Rectal smooth muscle tissue (tissue), 1 donor: ENCODE measurements at regions not wholly inside any gene's neighbourhood (a gene's known extent, or its start where the extent isn't known, plus 50 kb on each side); places are given as distances from the start of the nearest gene placed in this dataset.

Experiments used
- H3K27ac ChIP-seq: one replicate; pipeline ENCODE4 v1.7.0; 2013; ENCODE audit warnings: low read depth, low read length, inconsistent platforms
- H3K27me3 ChIP-seq: one replicate; pipeline ENCODE4 v1.7.0; 2013; ENCODE audit warnings: low read length; ENCODE audit not compliant: control insufficient read depth, insufficient read depth
- H3K36me3 ChIP-seq: one replicate; pipeline ENCODE4 v1.7.0; 2013; ENCODE audit warnings: low read length; ENCODE audit not compliant: control insufficient read depth, insufficient read depth
- H3K4me1 ChIP-seq: one replicate; pipeline ENCODE4 v1.7.0; 2013; ENCODE audit warnings: low read length; ENCODE audit not compliant: control insufficient read depth, insufficient read depth
- H3K4me3 ChIP-seq: one replicate; pipeline ENCODE4 v1.7.0; 2013; ENCODE audit warnings: low read length
- H3K9ac ChIP-seq: one replicate; pipeline ENCODE4 v1.7.0; 2013; ENCODE audit warnings: low read length

- no peaks in the 10 kb centered on the region for H3K27me3 ChIP-seq
- no peak overlapping the region for H3K4me3 ChIP-seq
- no peaks in the 10 kb centered on the region for H3K4me1 ChIP-seq
- H3K27ac ChIP-seq, result no peak overlapping the region
- H3K36me3 ChIP-seq, result no peaks in the 10 kb centered on the region
- H3K9ac ChIP-seq, result no peak overlapping the region
Observed at GRCh38 chr2:220006152-220006621, 378.8 kb downstream of the SLC4A3 start.

DNA sequence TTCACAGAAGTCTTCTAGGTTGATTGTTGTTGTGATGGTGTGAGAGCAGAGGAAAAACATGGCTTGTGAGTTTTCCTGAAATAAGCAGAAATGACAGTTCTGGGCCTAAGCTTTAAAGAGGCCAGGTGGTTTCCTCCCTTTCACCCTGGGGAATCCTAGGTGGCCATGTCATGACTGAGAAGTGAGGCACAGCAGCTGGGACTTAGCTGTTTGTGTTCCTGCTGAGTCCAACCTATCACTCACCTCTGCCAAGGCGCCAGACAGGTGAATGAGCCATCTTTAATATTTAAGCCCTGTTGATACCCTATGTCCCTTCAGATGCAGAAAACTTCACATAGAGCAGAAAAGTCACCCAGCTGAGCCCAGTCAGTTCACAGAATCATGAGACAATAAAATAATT is 384.4 kb downstream of the SLC4A3 start:
- H3K9ac ChIP-seq, result no peak overlapping the region

DNA sequence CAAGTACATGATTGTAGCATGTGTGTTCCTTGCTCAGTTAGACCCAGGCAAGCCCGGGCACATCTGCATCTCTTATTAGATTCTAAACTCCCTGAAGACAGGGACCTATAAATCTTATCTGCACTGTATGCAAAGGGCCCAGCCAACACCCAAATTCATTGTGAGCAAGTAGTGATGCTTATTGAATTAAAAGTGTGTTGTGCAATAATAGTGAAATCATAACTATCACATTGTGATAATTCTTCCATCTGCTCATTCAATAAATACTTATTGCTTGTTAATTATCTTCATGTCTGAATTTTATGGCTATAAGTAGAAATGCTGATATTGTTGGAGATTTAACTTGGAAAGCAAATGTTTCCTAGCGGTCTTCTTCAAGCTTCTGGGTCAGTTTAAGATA is 387.5 kb downstream of the SLC4A3 start:
- Histone ChIP-seq H3K36me3 (no peaks in the 10 kb centered on the region), H3K27me3 (no peaks in the 10 kb centered on the region), H3K4me3 (no peak overlapping the region), H3K4me1 (no peaks in the 10 kb centered on the region), H3K9ac (no peak overlapping the region), H3K27ac (no peak overlapping the region)

More for the DNA sequence above, 384.4 kb downstream of the SLC4A3 start:
- Histone ChIP-seq H3K4me3 (no peak overlapping the region), H3K4me1 (no peaks in the 10 kb centered on the region), H3K36me3 (no peaks in the 10 kb centered on the region), H3K27ac (no peak overlapping the region), H3K27me3 (no peaks in the 10 kb centered on the region)

GRCh38 chr2:220015576-220015975 is 388.1 kb downstream of the SLC4A3 start:
- H3K27me3 ChIP-seq, result no peaks in the 10 kb centered on the region
- no peaks in the 10 kb centered on the region for H3K4me1 ChIP-seq
- no peak overlapping the region for H3K4me3 ChIP-seq
- H3K27ac ChIP-seq, result no peak overlapping the region
- H3K9ac ChIP-seq, result no peak overlapping the region
- no peaks in the 10 kb centered on the region for H3K36me3 ChIP-seq

DNA sequence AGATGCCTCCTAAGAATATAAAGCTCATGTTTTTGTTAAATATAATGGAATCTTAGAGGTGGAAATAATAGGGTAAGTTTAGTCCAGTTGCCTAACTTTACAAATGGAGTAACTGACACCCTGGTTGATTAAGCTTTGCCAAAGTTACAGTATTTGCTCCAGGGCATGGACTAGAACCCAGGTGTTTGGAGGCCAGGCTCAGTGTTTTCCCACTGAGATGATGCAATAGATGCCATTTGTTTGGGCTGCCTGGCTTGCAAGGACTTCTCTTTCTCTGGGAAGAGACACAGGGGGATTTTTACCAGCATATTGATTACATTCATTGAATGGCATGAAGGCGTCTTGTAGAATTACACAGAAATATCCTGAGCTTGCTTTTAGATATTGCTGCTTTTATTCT is 397.8 kb downstream of the SLC4A3 start:
- Histone ChIP-seq H3K27ac (no peak overlapping the region), H3K4me1 (no peaks in the 10 kb centered on the region), H3K36me3 (no peaks in the 10 kb centered on the region), H3K9ac (no peak overlapping the region), H3K27me3 (no peaks in the 10 kb centered on the region), H3K4me3 (no peak overlapping the region)

GRCh38 chr2:220029013-220029412 is 401.6 kb downstream of the SLC4A3 start:
- H3K4me3 ChIP-seq, result no peak overlapping the region
- H3K9ac ChIP-seq, result no peak overlapping the region
- no peak overlapping the region for H3K27ac ChIP-seq
- no peaks in the 10 kb centered on the region for H3K27me3 ChIP-seq
- no peaks in the 10 kb centered on the region for H3K4me1 ChIP-seq
- no peaks in the 10 kb centered on the region for H3K36me3 ChIP-seq

DNA sequence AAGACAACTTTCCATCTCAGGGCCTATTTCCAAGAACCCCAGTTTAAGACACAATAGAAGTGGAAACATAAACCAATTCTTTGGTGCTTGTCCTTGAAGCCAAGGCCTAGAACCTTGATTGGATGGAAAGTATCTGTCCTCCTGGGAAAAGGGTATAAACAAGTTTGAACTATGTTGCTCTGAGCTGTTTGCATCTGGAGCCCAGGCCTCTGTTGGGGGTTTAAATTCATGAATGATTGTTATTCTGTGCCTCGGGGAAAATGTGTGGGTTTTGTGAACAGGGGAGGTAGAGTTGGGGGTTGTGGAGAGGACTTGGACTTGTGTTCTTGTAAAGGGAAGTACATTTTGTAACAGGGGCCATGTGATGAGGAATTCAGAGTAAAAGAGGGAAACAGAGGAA is 406.1 kb downstream of the SLC4A3 start:
- Histone ChIP-seq H3K4me3 (no peak overlapping the region), H3K9ac (no peak overlapping the region), H3K27ac (no peak overlapping the region), H3K27me3 (no peaks in the 10 kb centered on the region), H3K4me1 (no peaks in the 10 kb centered on the region), H3K36me3 (no peaks in the 10 kb centered on the region)

- no peak overlapping the region for H3K27ac ChIP-seq
- no peak overlapping the region for H3K4me3 ChIP-seq
- no peaks in the 10 kb centered on the region for H3K36me3 ChIP-seq
- no peak overlapping the region for H3K9ac ChIP-seq
- H3K4me1 ChIP-seq, result no peaks in the 10 kb centered on the region
- no peaks in the 10 kb centered on the region for H3K27me3 ChIP-seq
Observed at GRCh38 chr2:220034426-220035130, 407.1 kb downstream of the SLC4A3 start.

- Histone ChIP-seq H3K4me3 (no peak overlapping the region), H3K36me3 (no peaks in the 10 kb centered on the region), H3K9ac (no peak overlapping the region), H3K4me1 (no peaks in the 10 kb centered on the region), H3K27me3 (no peaks in the 10 kb centered on the region), H3K27ac (no peak overlapping the region)
Observed at GRCh38 chr2:220036431-220036830, 409.0 kb downstream of the SLC4A3 start.

- H3K36me3 ChIP-seq, result no peaks in the 10 kb centered on the region
- no peak overlapping the region for H3K9ac ChIP-seq
- no peaks in the 10 kb centered on the region for H3K27me3 ChIP-seq
- H3K27ac ChIP-seq, result no peak overlapping the region
- H3K4me1 ChIP-seq, result no peaks in the 10 kb centered on the region
- no peak overlapping the region for H3K4me3 ChIP-seq
Observed at GRCh38 chr2:220040346-220040745, 412.9 kb downstream of the SLC4A3 start.

DNA sequence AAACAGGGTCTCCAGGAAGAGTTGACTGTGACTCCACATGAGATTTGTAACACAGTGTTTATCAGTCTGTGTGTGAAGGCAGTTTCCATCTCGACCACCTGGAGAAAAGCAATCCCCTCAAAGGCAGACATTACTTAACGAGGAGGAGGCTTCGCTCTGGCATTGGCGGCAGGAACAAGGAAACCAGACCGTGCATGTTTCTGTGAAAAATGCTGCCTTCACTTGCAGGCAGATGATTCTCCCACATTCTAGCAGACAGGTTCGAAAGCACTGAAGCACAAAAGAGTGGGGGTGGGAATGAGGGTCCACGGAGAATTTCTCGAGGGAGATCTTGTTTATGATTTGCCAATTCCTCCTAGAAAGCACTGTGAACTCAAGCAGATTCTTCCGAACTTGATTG is 414.0 kb downstream of the SLC4A3 start:
- no peaks in the 10 kb centered on the region for H3K4me1 ChIP-seq
- no peaks in the 10 kb centered on the region for H3K36me3 ChIP-seq
- no peak overlapping the region for H3K9ac ChIP-seq
- H3K27me3 ChIP-seq, result no peaks in the 10 kb centered on the region
- H3K27ac ChIP-seq, result no peak overlapping the region
- H3K4me3 ChIP-seq, result no peak overlapping the region

DNA sequence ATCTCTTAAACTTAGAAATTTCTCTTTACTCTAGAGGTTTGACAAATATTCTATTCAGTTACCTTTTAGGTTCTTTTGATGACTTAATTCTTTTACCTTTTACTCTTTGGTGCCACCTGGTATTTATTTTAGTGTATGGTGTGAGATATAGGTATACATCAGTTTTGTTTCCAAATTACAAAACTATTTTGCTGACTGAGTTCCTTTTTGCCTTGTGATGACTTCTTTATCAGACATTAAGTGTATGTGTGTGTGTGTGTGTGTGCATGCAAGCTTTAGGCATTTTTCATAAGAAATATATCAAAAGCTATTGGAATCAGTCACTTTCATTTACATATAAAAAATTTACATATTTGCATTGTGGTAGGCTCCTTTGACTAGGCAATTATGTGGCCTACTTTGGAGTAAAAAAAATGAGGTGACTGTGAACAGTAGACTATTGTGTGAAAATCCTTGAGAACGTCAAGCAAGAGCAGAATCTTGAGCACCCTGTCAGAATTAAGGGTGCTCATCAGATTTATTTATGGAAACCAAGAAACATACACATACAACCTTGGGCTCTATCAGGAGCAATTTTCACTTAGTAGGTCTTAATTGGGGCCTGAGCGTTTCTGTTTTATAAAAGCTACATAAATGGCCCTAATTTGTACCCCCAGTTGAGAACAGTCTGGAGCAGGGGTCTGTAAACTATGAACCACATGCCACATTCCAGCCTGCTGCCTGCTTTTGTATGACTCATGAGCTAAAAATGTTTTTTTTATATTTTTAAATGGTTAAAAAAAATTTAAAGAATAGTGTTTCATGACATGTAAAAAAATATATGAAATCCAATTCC is 415.9 kb downstream of the SLC4A3 start:
- Histone ChIP-seq H3K9ac (no peak overlapping the region), H3K4me1 (no peaks in the 10 kb centered on the region), H3K27me3 (no peaks in the 10 kb centered on the region), H3K27ac (no peak overlapping the region), H3K36me3 (no peaks in the 10 kb centered on the region), H3K4me3 (no peak overlapping the region)

DNA sequence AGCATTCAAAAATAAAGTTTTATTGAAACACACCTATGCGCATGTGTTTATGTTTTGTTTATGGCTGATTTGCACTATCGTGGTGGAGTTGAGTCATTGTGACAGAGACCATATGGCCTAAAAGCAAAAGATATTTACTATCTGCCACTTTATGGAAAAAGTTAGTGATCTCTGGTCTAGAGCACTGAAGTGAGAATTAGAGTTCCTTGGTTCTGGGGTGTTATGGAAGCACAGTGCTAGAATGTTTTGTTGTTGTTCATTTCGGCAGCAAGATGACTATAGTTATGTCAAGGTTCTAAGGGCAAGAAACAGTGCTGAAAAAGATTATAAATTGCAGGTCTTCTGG is 416.5 kb downstream of the SLC4A3 start:
- Histone ChIP-seq H3K36me3 (no peaks in the 10 kb centered on the region), H3K9ac (no peak overlapping the region), H3K4me1 (no peaks in the 10 kb centered on the region), H3K27me3 (no peaks in the 10 kb centered on the region), H3K27ac (no peak overlapping the region), H3K4me3 (no peak overlapping the region)
